NCI-H1105 treated with DMSO at 0.1 percent for 48 hours (cell line): ENCODE measurements at regions not wholly inside any gene's neighbourhood (a gene's known extent, or its start where the extent isn't known, plus 50 kb on each side); places are given as distances from the start of the nearest gene placed in this dataset.
"Not testable (repeated sequence)": the region's sequence is repeated elsewhere in the genome, so short reads cannot be mapped to it uniquely, and the experiment has no call there.

Experiments used
- DNase-seq: peaks from one replicate; lab custom pipeline; 2025; lab: John Stamatoyannopoulos, UW

GRCh38 chr19:5259750-5260149 lies 80.9 kb downstream of the PTPRS start:
- DNase-seq = no peak

- DNase-seq = no peak
Measured at GRCh38 chr19:5257155-5258045, 83.2 kb downstream of the PTPRS start.

GRCh38 chr19:5255602-5256231 lies 84.9 kb downstream of the PTPRS start:
- no peak for DNase-seq

- no peak for DNase-seq
Measured at GRCh38 chr19:5254944-5255343, 85.7 kb downstream of the PTPRS start.

- DNase-seq = no peak
Measured at GRCh38 chr19:5254543-5254942, 86.1 kb downstream of the PTPRS start.

GRCh38 chr19:5253406-5254110 lies 87.1 kb downstream of the PTPRS start:
- DNase-seq = no peak

GRCh38 chr19:5251096-5252065 lies 89.2 kb downstream of the PTPRS start:
- no peak for DNase-seq

- no peak for DNase-seq
Measured at GRCh38 chr19:5250127-5250659, 90.4 kb downstream of the PTPRS start.

- DNase-seq = no peak
Measured at GRCh38 chr19:5249526-5249925, 91.1 kb downstream of the PTPRS start.

- no peak for DNase-seq
Measured at GRCh38 chr19:5247957-5248705, 92.5 kb downstream of the PTPRS start.

GRCh38 chr19:5246554-5247155 lies 94.0 kb downstream of the PTPRS start:
- no peak for DNase-seq

- DNase-seq = no peak
Measured at GRCh38 chr19:5245631-5246553, 94.7 kb downstream of the PTPRS start.

GRCh38 chr19:5244351-5244750 lies 96.3 kb downstream of the PTPRS start:
- no peak for DNase-seq

- DNase-seq = no peak
Measured at GRCh38 chr19:5243878-5244277, 96.7 kb downstream of the PTPRS start.

GRCh38 chr19:5241896-5242295 lies 98.7 kb downstream of the PTPRS start:
- not testable (repeated sequence) for DNase-seq

GRCh38 chr19:5240011-5240410 lies 100.6 kb downstream of the PTPRS start:
- no peak for DNase-seq

GRCh38 chr19:5238700-5239099 lies 101.9 kb downstream of the PTPRS start:
- DNase-seq = no peak

GRCh38 chr19:5237939-5238480 lies 102.6 kb downstream of the PTPRS start:
- DNase-seq = no peak
